Neural progenitor cell (in vitro differentiated cells): ENCODE measurements at regions not wholly inside any gene's neighbourhood (a gene's known extent, or its start where the extent isn't known, plus 50 kb on each side); places are given as distances from the start of the nearest gene placed in this dataset.

Source experiments
- CTCF ChIP-seq: fragments of 200-600 bp; sonication (generic); IDR thresholded peaks from 2 replicates; pipeline ENCODE4 v1.5.1; 2017; ENCODE audit warnings: antibody characterized with exemption, mild to moderate bottlenecking
- EZH2 ChIP-seq: fragments of 200-600 bp; sonication (generic); IDR thresholded peaks from 2 replicates; pipeline ENCODE4 v1.6.1; 2017; ENCODE audit warnings: antibody characterized with exemption, mild to moderate bottlenecking, moderate library complexity

- TF ChIP-seq CTCF (no peak), EZH2 (no peak)
Observed at GRCh38 chr9:10999646-11000045, 386.8 kb upstream of the PTPRD start.
